MM.1S (cell line): ENCODE measurements at regions not wholly inside any gene's neighbourhood (a gene's known extent, or its start where the extent isn't known, plus 50 kb on each side); places are given as distances from the start of the nearest gene placed in this dataset.
A peak's percentile ranks its signal among the peaks of the same experiment; 100 is the strongest.
"Not testable (repeated sequence)": the region's sequence is repeated elsewhere in the genome, so short reads cannot be mapped to it uniquely, and the experiment has no call there.

Experiments
- DNase-seq: peaks from one replicate; pipeline ENCODE4 v3.0.0-alpha.2; 2015
- H2AFZ ChIP-seq: fragments of 300-600 bp; sonication (generic); 2 replicates; pipeline ENCODE4 v1.6.0; 2016; ENCODE audit warnings: antibody characterized with exemption, low read length
- H3F3A ChIP-seq: fragments of 300-600 bp; sonication (generic); 2 replicates; pipeline ENCODE4 v1.6.1; 2016; ENCODE audit warnings: mild to moderate bottlenecking, antibody characterized with exemption, low read length, moderate library complexity, mixed read lengths; ENCODE audit not compliant: insufficient read depth
- H3K27ac ChIP-seq: fragments of 300-600 bp; sonication (generic); 2 replicates; pipeline ENCODE4 v1.5.1; 2016; ENCODE audit warnings: mild to moderate bottlenecking, low read length
- H3K27me3 ChIP-seq: fragments of 300-600 bp; sonication (generic); replicated peaks from 2 replicates; pipeline ENCODE4 v1.6.0; 2016; ENCODE audit warnings: low read length; ENCODE audit not compliant: insufficient read depth
- H3K36me3 ChIP-seq: fragments of 300-600 bp; sonication (generic); replicated peaks from 2 replicates; pipeline ENCODE4 v1.6.1; 2016; ENCODE audit warnings: mild to moderate bottlenecking, low read length, mixed read lengths; ENCODE audit not compliant: insufficient read depth
- H3K4me1 ChIP-seq: fragments of 300-600 bp; sonication (generic); 2 replicates; pipeline ENCODE4 v1.6.1; 2016; ENCODE audit warnings: low read length, mixed read lengths
- H3K4me2 ChIP-seq: fragments of 300-600 bp; sonication (generic); 2 replicates; pipeline ENCODE4 v1.6.0; 2016; ENCODE audit warnings: low read depth, low read length
- H3K4me3 ChIP-seq: fragments of 300-600 bp; sonication (generic); 2 replicates; pipeline ENCODE4 v1.5.1; 2016; ENCODE audit warnings: low read length, mixed read lengths
- H3K79me2 ChIP-seq: fragments of 300-600 bp; sonication (generic); 2 replicates; pipeline ENCODE4 v1.6.1; 2016; ENCODE audit warnings: mixed run types, low read length, mixed read lengths
- H3K9ac ChIP-seq: fragments of 300-600 bp; sonication (generic); 2 replicates; pipeline ENCODE4 v1.6.1; 2016; ENCODE audit warnings: low read length, mixed read lengths
- H3K9me2 ChIP-seq: fragments of 300-600 bp; sonication (generic); replicated peaks from 2 replicates; pipeline ENCODE4 v1.6.1; 2016; ENCODE audit warnings: mild to moderate bottlenecking, low read length, mixed read lengths; ENCODE audit not compliant: insufficient read depth
- H3K9me3 ChIP-seq: fragments of 300-600 bp; sonication (generic); replicated peaks from 2 replicates; pipeline ENCODE4 v1.6.1; 2016; ENCODE audit warnings: mild to moderate bottlenecking, low read length, mixed read lengths; ENCODE audit not compliant: insufficient read depth
- H4K20me1 ChIP-seq: fragments of 300-600 bp; sonication (generic); 2 replicates; pipeline ENCODE4 v1.6.1; 2016; ENCODE audit warnings: mild to moderate bottlenecking, low read length, moderate library complexity, mixed read lengths; ENCODE audit not compliant: insufficient read depth
- CTCF ChIP-seq: fragments of 300-600 bp; sonication (generic); IDR thresholded peaks from 2 replicates; pipeline ENCODE4 v1.5.1; 2016; ENCODE audit warnings: antibody characterized with exemption, low read length, mixed read lengths
- EZH2 ChIP-seq: fragments of 300-600 bp; sonication (generic); optimal IDR thresholded peaks from 2 replicates; pipeline ENCODE3; 2017; ENCODE audit warnings: low read depth, mild to moderate bottlenecking, antibody characterized with exemption, low read length, mixed read lengths
- EZH2phosphoT487 ChIP-seq: fragments of 300-600 bp; sonication (generic); IDR thresholded peaks from 2 replicates; pipeline ENCODE4 v1.6.1; 2018; ENCODE audit warnings: antibody characterized with exemption, low read length

GRCh38 chr1:201732351-201732750 lies 96.6 kb upstream of the IPO9 start:
- TF ChIP-seq EZH2phosphoT487 (no peak), CTCF (no peak), EZH2 (no peak)
- Histone ChIP-seq H3K4me3 (no peak overlapping the region), H3K27me3 (no peaks in the 10 kb centered on the region), H3K9me2 (no peaks in the 10 kb centered on the region), H3K9ac (no peak overlapping the region), H3F3A (peaks cover 11% of the 10 kb centered on the region), H3K79me2 (no peaks in the 10 kb centered on the region), H3K4me1 (peaks cover 18% of the 10 kb centered on the region), H4K20me1 (no peaks in the 10 kb centered on the region), H3K36me3 (no peaks in the 10 kb centered on the region), H3K4me2 (no peak overlapping the region), H3K27ac (no peak overlapping the region), H2AFZ (no peak overlapping the region), H3K9me3 (no peaks in the 10 kb centered on the region)
- no peak for DNase-seq

GRCh38 chr1:201734221-201734620 lies 94.7 kb upstream of the IPO9 start:
- not testable (repeated sequence) for H2AFZ ChIP-seq, H3K27me3 ChIP-seq, H3K4me3 ChIP-seq, H3K9me3 ChIP-seq, H3K79me2 ChIP-seq, H3K9me2 ChIP-seq, H4K20me1 ChIP-seq, H3K4me2 ChIP-seq, H3K27ac ChIP-seq, H3K9ac ChIP-seq, H3K36me3 ChIP-seq, DNase-seq
- Histone ChIP-seq H3K4me1 (peaks cover 36% of the 10 kb centered on the region), H3F3A (peaks cover 26% of the 10 kb centered on the region)

- DNase-seq: no peak
- H3K36me3 ChIP-seq: no peaks in the 10 kb centered on the region
- no peak overlapping the region for H2AFZ ChIP-seq
- no peak overlapping the region for H3K4me3 ChIP-seq
- H3K4me2 ChIP-seq: no peak overlapping the region
- H3F3A ChIP-seq: peaks cover 26% of the 10 kb centered on the region
- H3K9ac ChIP-seq: no peak overlapping the region
- H4K20me1 ChIP-seq: no peaks in the 10 kb centered on the region
- no peak for TF ChIP-seq CTCF
- peaks cover 37% of the 10 kb centered on the region for H3K4me1 ChIP-seq
- no peaks in the 10 kb centered on the region for H3K9me2 ChIP-seq
- no peak overlapping the region for H3K27ac ChIP-seq
- no peaks in the 10 kb centered on the region for H3K9me3 ChIP-seq
- peaks cover 8% of the 10 kb centered on the region for H3K79me2 ChIP-seq
- H3K27me3 ChIP-seq: no peaks in the 10 kb centered on the region
These were observed 94.2 kb upstream of the IPO9 start for GRCh38 chr1:201734786-201735185.

- TF ChIP-seq EZH2phosphoT487 (no peak), CTCF (no peak), EZH2 (no peak)
- Histone ChIP-seq H3K4me2 (peak overlapping the region; percentile 53), H3K79me2 (peaks cover 26% of the 10 kb centered on the region), H4K20me1 (no peaks in the 10 kb centered on the region), H3K9me2 (no peaks in the 10 kb centered on the region), H3F3A (peaks cover 36% of the 10 kb centered on the region), H3K9me3 (no peaks in the 10 kb centered on the region), H3K27ac (peak overlapping the region; percentile 72), H3K4me3 (peak overlapping the region; percentile 28), H3K4me1 (peaks cover 50% of the 10 kb centered on the region), H3K27me3 (no peaks in the 10 kb centered on the region), H3K36me3 (no peaks in the 10 kb centered on the region), H2AFZ (peak overlapping the region; percentile 47), H3K9ac (peak overlapping the region; percentile 33)
- DNase-seq: peak; percentile 91
These were observed 92.1 kb upstream of the IPO9 start for GRCh38 chr1:201736707-201737320.
